BLaER1 (cell line): ENCODE measurements at regions not wholly inside any gene's neighbourhood (a gene's known extent, or its start where the extent isn't known, plus 50 kb on each side); places are given as distances from the start of the nearest gene placed in this dataset.
A peak's percentile ranks its signal among the peaks of the same experiment; 100 is the strongest.

Experiments used
- H3K27ac ChIP-seq: shearing (Covaris generic); formaldehyde crosslinking; 2 replicates; pipeline ENCODE4 v1.8.1; 2022
- H3K27me3 ChIP-seq: shearing (Covaris generic); formaldehyde crosslinking; 2 replicates; pipeline ENCODE4 v1.8.1; 2022
- H3K36me3 ChIP-seq: shearing (Covaris generic); formaldehyde crosslinking; 2 replicates; pipeline ENCODE4 v1.8.1; 2022
- H3K4me1 ChIP-seq: shearing (Covaris generic); formaldehyde crosslinking; 2 replicates; pipeline ENCODE4 v1.8.1; 2022
- H3K4me2 ChIP-seq: shearing (Covaris generic); formaldehyde crosslinking; 2 replicates; pipeline ENCODE4 v1.8.1; 2022
- H3K4me3 ChIP-seq: shearing (Covaris generic); formaldehyde crosslinking; 2 replicates; pipeline ENCODE4 v1.8.1; 2022
- H3K9ac ChIP-seq: shearing (Covaris generic); formaldehyde crosslinking; 2 replicates; pipeline ENCODE4 v1.8.1; 2022
- H3K9me3 ChIP-seq: shearing (Covaris generic); formaldehyde crosslinking; 2 replicates; pipeline ENCODE4 v1.8.1; 2022
- H4K20me1 ChIP-seq: shearing (Covaris generic); formaldehyde crosslinking; 2 replicates; pipeline ENCODE4 v1.8.1; 2022
- Cebpa-rat ChIP-seq: shearing (Covaris generic); IDR thresholded peaks from 2 replicates; pipeline ENCODE4 v1.8.1; 2022

GRCh38 chr3:25350725-25351114, 77.3 kb upstream of the RARB start:
- TF ChIP-seq Cebpa-rat: no peak
- Histone ChIP-seq H3K27me3 (no peaks in the 10 kb centered on the region), H3K36me3 (no peaks in the 10 kb centered on the region), H3K4me2 (no peak overlapping the region), H3K9me3 (no peaks in the 10 kb centered on the region), H4K20me1 (no peaks in the 10 kb centered on the region), H3K9ac (no peak overlapping the region), H3K4me1 (peaks cover 11% of the 10 kb centered on the region; the same call in 1 of the 2 replicates), H3K27ac (no peak overlapping the region), H3K4me3 (no peak overlapping the region)

- no peak overlapping the region for H3K27ac ChIP-seq
- no peaks in the 10 kb centered on the region for H3K27me3 ChIP-seq
- H3K4me1 ChIP-seq: peaks cover 12% of the 10 kb centered on the region; the same call in 1 of the 2 replicates
- TF ChIP-seq Cebpa-rat: no peak
- no peaks in the 10 kb centered on the region for H4K20me1 ChIP-seq
- no peak overlapping the region for H3K4me2 ChIP-seq
- H3K9me3 ChIP-seq: 0 out of 2 replicates have a peak, but pooled peaks cover 4% of the 10 kb centered on the region
- H3K9ac ChIP-seq: no peak overlapping the region
- no peak overlapping the region for H3K4me3 ChIP-seq
- H3K36me3 ChIP-seq: no peaks in the 10 kb centered on the region
These were observed 74.0 kb upstream of the RARB start for GRCh38 chr3:25354071-25354470.

GRCh38 chr3:25355034-25355885, 72.8 kb upstream of the RARB start:
- H3K4me2 ChIP-seq: peak overlapping the region; percentile 19; the same call in 1 of the 2 replicates
- no peak overlapping the region for H3K27ac ChIP-seq
- no peak overlapping the region for H3K4me3 ChIP-seq
- no peaks in the 10 kb centered on the region for H3K27me3 ChIP-seq
- H3K4me1 ChIP-seq: peaks cover 7% of the 10 kb centered on the region; the same call in 1 of the 2 replicates
- 0 out of 2 replicates have a peak, but pooled peaks cover 4% of the 10 kb centered on the region for H3K9me3 ChIP-seq
- H3K36me3 ChIP-seq: no peaks in the 10 kb centered on the region
- TF ChIP-seq Cebpa-rat: no peak
- no peak overlapping the region for H3K9ac ChIP-seq
- no peaks in the 10 kb centered on the region for H4K20me1 ChIP-seq

- Histone ChIP-seq H3K36me3 (no peaks in the 10 kb centered on the region), H3K27me3 (no peaks in the 10 kb centered on the region), H3K4me2 (no peak overlapping the region), H4K20me1 (no peaks in the 10 kb centered on the region), H3K9me3 (0 out of 2 replicates have a peak, but pooled peaks cover 4% of the 10 kb centered on the region), H3K27ac (no peak overlapping the region), H3K9ac (no peak overlapping the region), H3K4me1 (peaks cover 7% of the 10 kb centered on the region; the same call in 1 of the 2 replicates), H3K4me3 (no peak overlapping the region)
- TF ChIP-seq Cebpa-rat: no peak
These were observed 72.1 kb upstream of the RARB start for GRCh38 chr3:25355998-25356397.

GRCh38 chr3:25362118-25362517, 65.9 kb upstream of the RARB start:
- H3K9ac ChIP-seq: no peak overlapping the region
- no peak overlapping the region for H3K27ac ChIP-seq
- no peaks in the 10 kb centered on the region for H4K20me1 ChIP-seq
- H3K4me1 ChIP-seq: no peaks in the 10 kb centered on the region
- no peak overlapping the region for H3K4me3 ChIP-seq
- TF ChIP-seq Cebpa-rat: no peak
- H3K4me2 ChIP-seq: no peak overlapping the region
- H3K27me3 ChIP-seq: no peaks in the 10 kb centered on the region
- H3K9me3 ChIP-seq: 0 out of 2 replicates have a peak, but pooled peaks cover 4% of the 10 kb centered on the region
- H3K36me3 ChIP-seq: no peaks in the 10 kb centered on the region

GRCh38 chr3:25365636-25366035, 62.4 kb upstream of the RARB start:
- Histone ChIP-seq H3K36me3 (no peaks in the 10 kb centered on the region), H3K4me1 (no peaks in the 10 kb centered on the region), H3K4me2 (no peak overlapping the region), H3K9ac (no peak overlapping the region), H3K27me3 (no peaks in the 10 kb centered on the region), H3K4me3 (no peak overlapping the region), H3K9me3 (no peaks in the 10 kb centered on the region), H3K27ac (no peak overlapping the region), H4K20me1 (no peaks in the 10 kb centered on the region)
- TF ChIP-seq Cebpa-rat: no peak

- no peak for TF ChIP-seq Cebpa-rat
- no peaks in the 10 kb centered on the region for H3K36me3 ChIP-seq
- no peaks in the 10 kb centered on the region for H3K4me1 ChIP-seq
- H3K4me3 ChIP-seq: no peak overlapping the region
- no peaks in the 10 kb centered on the region for H4K20me1 ChIP-seq
- H3K27me3 ChIP-seq: no peaks in the 10 kb centered on the region
- H3K9ac ChIP-seq: no peak overlapping the region
- H3K27ac ChIP-seq: no peak overlapping the region
- no peaks in the 10 kb centered on the region for H3K9me3 ChIP-seq
- no peak overlapping the region for H3K4me2 ChIP-seq
These were observed 61.0 kb upstream of the RARB start for GRCh38 chr3:25367025-25367424.

- no peaks in the 10 kb centered on the region for H3K9me3 ChIP-seq
- H4K20me1 ChIP-seq: no peaks in the 10 kb centered on the region
- no peak overlapping the region for H3K4me2 ChIP-seq
- H3K4me1 ChIP-seq: no peaks in the 10 kb centered on the region
- H3K27ac ChIP-seq: no peak overlapping the region
- no peak overlapping the region for H3K4me3 ChIP-seq
- no peaks in the 10 kb centered on the region for H3K36me3 ChIP-seq
- no peaks in the 10 kb centered on the region for H3K27me3 ChIP-seq
- no peak for TF ChIP-seq Cebpa-rat
- no peak overlapping the region for H3K9ac ChIP-seq
These were observed 55.9 kb upstream of the RARB start for GRCh38 chr3:25372167-25372566.

GRCh38 chr3:25376340-25376739, 51.7 kb upstream of the RARB start:
- H3K4me3 ChIP-seq: no peak overlapping the region
- no peaks in the 10 kb centered on the region for H3K27me3 ChIP-seq
- no peak overlapping the region for H3K27ac ChIP-seq
- no peaks in the 10 kb centered on the region for H3K4me1 ChIP-seq
- H4K20me1 ChIP-seq: no peaks in the 10 kb centered on the region
- TF ChIP-seq Cebpa-rat: no peak
- no peaks in the 10 kb centered on the region for H3K9me3 ChIP-seq
- H3K4me2 ChIP-seq: no peak overlapping the region
- H3K9ac ChIP-seq: no peak overlapping the region
- H3K36me3 ChIP-seq: no peaks in the 10 kb centered on the region

GRCh38 chr3:25377042-25377441, 51.0 kb upstream of the RARB start:
- Histone ChIP-seq H3K27ac (no peak overlapping the region), H3K4me2 (no peak overlapping the region), H3K4me3 (no peak overlapping the region), H3K9ac (no peak overlapping the region), H3K4me1 (no peaks in the 10 kb centered on the region), H3K9me3 (no peaks in the 10 kb centered on the region), H4K20me1 (no peaks in the 10 kb centered on the region), H3K36me3 (no peaks in the 10 kb centered on the region), H3K27me3 (no peaks in the 10 kb centered on the region)
- TF ChIP-seq Cebpa-rat: no peak
